ENCODE measurements at regions not wholly inside any gene's neighbourhood (a gene's known extent, or its start where the extent isn't known, plus 50 kb on each side); places are given as distances from the start of the nearest gene placed in this dataset.

- no peak overlapping the region for H3K4me3 ChIP-seq (ENCODE audit: low read depth, low read length)
- H3K27me3 ChIP-seq (ENCODE audit: control insufficient read depth, insufficient read depth, low read length) = peaks cover under 1% of the 10 kb centered on the region
- TF ChIP-seq CTCF (IDR thresholded peaks at IDR 0.05; ENCODE audit: insufficient read depth, low read length, severe bottlenecking) = no peak
- FAIRE-seq (no peak), DNase-seq (ENCODE audit: low read depth) (no peak)
- no peaks in the 10 kb centered on the region for H3K36me3 ChIP-seq (ENCODE audit: control insufficient read depth, insufficient read depth, low read length)
These were observed 181.2 kb upstream of the HES1 start for GRCh38 chr3:193954752-193955151.

DNA sequence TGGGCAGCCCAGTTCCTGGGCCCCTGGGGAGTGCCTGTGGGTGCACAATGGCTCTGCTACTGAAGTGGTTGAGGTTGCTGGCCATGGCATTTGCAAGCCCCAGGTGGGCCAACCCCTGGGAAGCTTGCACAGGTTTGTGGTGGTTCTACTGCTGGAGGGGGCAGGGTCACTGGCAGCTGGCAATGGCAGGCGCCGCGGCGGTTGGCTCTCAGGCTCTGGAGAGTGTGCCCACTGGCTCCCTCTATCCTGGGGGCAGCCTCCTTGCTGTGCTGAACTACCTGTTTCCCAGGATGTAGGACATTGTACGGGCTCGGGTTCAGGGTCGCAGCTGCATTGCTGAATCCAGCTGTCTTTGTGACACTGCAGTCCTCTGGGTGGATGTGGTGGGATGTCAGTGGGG lies 180.2 kb upstream of the HES1 start:
- no peaks in the 10 kb centered on the region for H3K36me3 ChIP-seq (ENCODE audit: control insufficient read depth, insufficient read depth, low read length)
- TF ChIP-seq CTCF (IDR thresholded peaks at IDR 0.05; ENCODE audit: insufficient read depth, low read length, severe bottlenecking) = no peak
- H3K27me3 ChIP-seq (ENCODE audit: control insufficient read depth, insufficient read depth, low read length) = peaks cover 2% of the 10 kb centered on the region
- H3K4me3 ChIP-seq (ENCODE audit: low read depth, low read length) = no peak overlapping the region
- FAIRE-seq (no peak), DNase-seq (ENCODE audit: low read depth) (no peak)

GRCh38 chr3:193959861-193960260 lies 176.1 kb upstream of the HES1 start:
- Histone ChIP-seq H3K27me3 (ENCODE audit: control insufficient read depth, insufficient read depth, low read length) (peaks cover 2% of the 10 kb centered on the region), H3K4me3 (ENCODE audit: low read depth, low read length) (no peak overlapping the region), H3K36me3 (ENCODE audit: control insufficient read depth, insufficient read depth, low read length) (no peaks in the 10 kb centered on the region)
- no peak for TF ChIP-seq CTCF (IDR thresholded peaks at IDR 0.05; ENCODE audit: insufficient read depth, low read length, severe bottlenecking)
- FAIRE-seq (peak; percentile 40), DNase-seq (ENCODE audit: low read depth) (no peak)

GRCh38 chr3:193960487-193961274 lies 175.3 kb upstream of the HES1 start:
- Histone ChIP-seq H3K4me3 (ENCODE audit: low read depth, low read length) (no peak overlapping the region), H3K36me3 (ENCODE audit: control insufficient read depth, insufficient read depth, low read length) (no peaks in the 10 kb centered on the region), H3K27me3 (ENCODE audit: control insufficient read depth, insufficient read depth, low read length) (peaks cover 2% of the 10 kb centered on the region)
- DNase-seq (ENCODE audit: low read depth) (no peak), FAIRE-seq (no peak)
- no peak for TF ChIP-seq CTCF (IDR thresholded peaks at IDR 0.05; ENCODE audit: insufficient read depth, low read length, severe bottlenecking)

- Histone ChIP-seq H3K36me3 (ENCODE audit: control insufficient read depth, insufficient read depth, low read length) (no peaks in the 10 kb centered on the region), H3K4me3 (ENCODE audit: low read depth, low read length) (no peak overlapping the region), H3K27me3 (ENCODE audit: control insufficient read depth, insufficient read depth, low read length) (peaks cover 2% of the 10 kb centered on the region)
- DNase-seq (ENCODE audit: low read depth) (peak; percentile 28), FAIRE-seq (no peak)
- no peak for TF ChIP-seq CTCF (IDR thresholded peaks at IDR 0.05; ENCODE audit: insufficient read depth, low read length, severe bottlenecking)
These were observed 172.8 kb upstream of the HES1 start for GRCh38 chr3:193962986-193963685.

Measured in bronchial epithelial cell (primary cell).